ENCODE measurements at regions not wholly inside any gene's neighbourhood (a gene's known extent, or its start where the extent isn't known, plus 50 kb on each side); places are given as distances from the start of the nearest gene placed in this dataset.
A peak's percentile ranks its signal among the peaks of the same experiment; 100 is the strongest.

- DNase-seq (ENCODE audit: low read depth in 2 of 2), result no peak
These were observed 307.7 kb upstream of the NFE2L3 start for GRCh38 chr7:25844102-25844870.

GRCh38 chr7:25845464-25845863 lies 306.5 kb upstream of the NFE2L3 start:
- no peak for DNase-seq (ENCODE audit: low read depth in 2 of 2)

GRCh38 chr7:25846722-25847121 lies 305.3 kb upstream of the NFE2L3 start:
- no peak for DNase-seq (ENCODE audit: low read depth in 2 of 2)

GRCh38 chr7:25847336-25848070 lies 304.5 kb upstream of the NFE2L3 start:
- DNase-seq (ENCODE audit: low read depth in 2 of 2), result no peak

GRCh38 chr7:25849500-25850184 lies 302.4 kb upstream of the NFE2L3 start:
- no peak for DNase-seq (ENCODE audit: low read depth in 2 of 2)

- no peak for DNase-seq (ENCODE audit: low read depth in 2 of 2)
These were observed 301.8 kb upstream of the NFE2L3 start for GRCh38 chr7:25850216-25850615.

GRCh38 chr7:25850735-25851134 lies 301.3 kb upstream of the NFE2L3 start:
- DNase-seq (ENCODE audit: low read depth in 2 of 2), result no peak

- DNase-seq (ENCODE audit: low read depth in 2 of 2), result peak; percentile 59 to 64
These were observed 300.4 kb upstream of the NFE2L3 start for GRCh38 chr7:25851332-25852210.

- DNase-seq (ENCODE audit: low read depth in 2 of 2), result no peak
These were observed 299.6 kb upstream of the NFE2L3 start for GRCh38 chr7:25852211-25852938.

- no peak for DNase-seq (ENCODE audit: low read depth in 2 of 2)
These were observed 299.1 kb upstream of the NFE2L3 start for GRCh38 chr7:25852939-25853271.

GRCh38 chr7:25853314-25853713 lies 298.7 kb upstream of the NFE2L3 start:
- DNase-seq (ENCODE audit: low read depth in 2 of 2), result no peak

GRCh38 chr7:25854059-25854458 lies 297.9 kb upstream of the NFE2L3 start:
- DNase-seq (ENCODE audit: low read depth in 2 of 2), result no peak

- DNase-seq (ENCODE audit: low read depth in 2 of 2), result peak in 1 of 2 donors; percentile 24
These were observed 297.1 kb upstream of the NFE2L3 start for GRCh38 chr7:25854608-25855497.

GRCh38 chr7:25855854-25856782 lies 295.9 kb upstream of the NFE2L3 start:
- no peak for DNase-seq (ENCODE audit: low read depth in 2 of 2)

- no peak for DNase-seq (ENCODE audit: low read depth in 2 of 2)
These were observed 294.5 kb upstream of the NFE2L3 start for GRCh38 chr7:25857376-25858067.

GRCh38 chr7:25858200-25858524 lies 293.8 kb upstream of the NFE2L3 start:
- no peak for DNase-seq (ENCODE audit: low read depth in 2 of 2)

GRCh38 chr7:25858525-25859411 lies 293.2 kb upstream of the NFE2L3 start:
- no peak for DNase-seq (ENCODE audit: low read depth in 2 of 2)
